Naive thymus-derived CD4-positive, alpha-beta T cell (primary cell): ENCODE measurements at regions not wholly inside any gene's neighbourhood (a gene's known extent, or its start where the extent isn't known, plus 50 kb on each side); places are given as distances from the start of the nearest gene placed in this dataset.
"Not testable (repeated sequence)": the region's sequence is repeated elsewhere in the genome, so short reads cannot be mapped to it uniquely, and the experiment has no call there.

Experiments used
- ATAC-seq: fragments of 150-1000 bp; cut with Tn5 transposase; 2 replicates; pipeline ENCODE4 v1.10.0; 2021; ENCODE audit warnings: mild to moderate bottlenecking, moderate library complexity
- CTCF ChIA-PET: fragments of 350-600 bp; sonication (Branson Sonifier 250); formaldehyde crosslinking; loops from one replicate; lab custom pipeline; 2021; ENCODE audit warnings: antibody characterized with exemption; lab: Charles Lee
- POLR2A ChIA-PET: fragments of 350-600 bp; sonication (Branson Sonifier 250); formaldehyde crosslinking; loops from one replicate; lab custom pipeline; 2021; ENCODE audit warnings: antibody characterized with exemption, inconsistent platforms; lab: Charles Lee
- DNase-seq, 9 donors: peaks; one replicate each; pipeline versions ENCODE4 v3.0.0 to v3.0.0-alpha.2; 2020 to 2022; ENCODE audit warnings: mixed read lengths in 1 of 9
- H3K27ac ChIP-seq: one replicate; pipeline ENCODE4 v1.7.0; 2013; ENCODE audit warnings: mild to moderate bottlenecking, low read depth, low read length, moderate library complexity
- H3K27me3 ChIP-seq, 2 donors: one replicate each; pipeline ENCODE4 v1.7.0; 2013; ENCODE audit warnings: low read length in 2 of 2, mild to moderate bottlenecking in 2 of 2, moderate library complexity in 2 of 2; ENCODE audit not compliant: control insufficient read depth in 2 of 2, insufficient read depth in 2 of 2
- H3K36me3 ChIP-seq, 3 experiments: 1 replicate in 2 of 3; 2 replicates in 1 of 3; pipeline ENCODE4 v1.7.0; 2013; ENCODE audit warnings: low read length in 3 of 3, mild to moderate bottlenecking in 3 of 3, moderate library complexity in 1 of 3; ENCODE audit not compliant: insufficient read depth in 3 of 3, control insufficient read depth in 2 of 3
- H3K4me1 ChIP-seq, 2 donors: one replicate each; pipeline ENCODE4 v1.7.0; 2013; ENCODE audit warnings: low read length in 2 of 2, mild to moderate bottlenecking in 2 of 2, moderate library complexity in 1 of 2; ENCODE audit not compliant: control insufficient read depth in 2 of 2, insufficient read depth in 2 of 2
- H3K4me3 ChIP-seq: 2 replicates; pipeline ENCODE4 v1.7.0; 2013; ENCODE audit warnings: mild to moderate bottlenecking, low read length
- H3K9me3 ChIP-seq, 3 experiments: 1 replicate in 2 of 3; 2 replicates in 1 of 3; pipeline ENCODE4 v1.7.0; 2013; ENCODE audit warnings: low read length in 3 of 3; ENCODE audit not compliant: control insufficient read depth in 2 of 3
- H3K27ac Mint-ChIP-seq, 9 donors: one replicate each; pipeline ENCODE4 v1.8.0; 2020 to 2022; ENCODE audit warnings: mixed read lengths in 9 of 9, mild to moderate bottlenecking in 8 of 9, moderate library complexity in 5 of 9, inconsistent platforms in 2 of 9
- H3K27me3 Mint-ChIP-seq, 5 donors: one replicate each; pipeline ENCODE4 v1.8.0; 2021 to 2022; ENCODE audit warnings: mixed read lengths in 5 of 5, mild to moderate bottlenecking in 1 of 5
- H3K36me3 Mint-ChIP-seq, 5 donors: one replicate each; pipeline ENCODE4 v1.8.0; 2020 to 2022; ENCODE audit warnings: mixed read lengths in 5 of 5, mild to moderate bottlenecking in 3 of 5, inconsistent platforms in 1 of 5
- H3K4me1 Mint-ChIP-seq, 7 donors: one replicate each; pipeline ENCODE4 v1.8.0; 2020 to 2022; ENCODE audit warnings: mixed read lengths in 7 of 7, mild to moderate bottlenecking in 3 of 7, inconsistent platforms in 1 of 7
- H3K4me3 Mint-ChIP-seq, 10 donors: one replicate each; pipeline ENCODE4 v1.8.0; 2020 to 2022; ENCODE audit warnings: mild to moderate bottlenecking in 10 of 10, mixed read lengths in 10 of 10, moderate library complexity in 6 of 10, inconsistent platforms in 2 of 10
- H3K9me3 Mint-ChIP-seq, 11 donors: one replicate each; pipeline ENCODE4 v1.8.0; 2020 to 2022; ENCODE audit warnings: mixed read lengths in 11 of 11, mild to moderate bottlenecking in 4 of 11, inconsistent platforms in 1 of 11, moderate library complexity in 1 of 11
- intact Hi-C, 2 donors: fragments of 100-400 bp; cut with micrococcal nuclease; formaldehyde crosslinking; loops; one replicate each; pipeline ENCODE4 v1.15.1; 2023

DNA sequence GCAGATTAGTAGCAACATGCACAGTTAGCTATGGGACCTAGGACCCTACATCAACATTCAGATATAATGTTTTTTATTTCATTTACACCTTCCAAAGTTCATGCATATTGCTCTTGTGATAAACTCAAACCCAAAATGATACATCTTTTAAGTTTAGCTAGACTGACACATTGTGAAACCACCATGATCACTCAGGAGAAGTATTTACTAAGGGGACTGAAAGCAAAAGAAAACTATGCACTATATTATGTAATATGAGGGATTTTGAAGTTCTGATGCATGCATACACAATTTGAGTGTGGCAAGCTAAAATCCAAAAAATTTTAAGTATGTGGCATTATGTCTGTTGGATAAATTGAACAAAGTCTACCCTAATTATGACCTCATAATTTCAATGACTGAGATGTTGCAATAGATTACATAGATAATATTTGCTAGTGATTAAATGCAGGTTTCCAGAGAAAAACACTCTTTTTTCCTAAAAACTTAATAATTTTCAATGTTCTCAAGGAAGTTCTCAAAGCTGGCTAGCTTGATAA, 914.8 kb upstream of the GRIA3 start:
- no peaks in the 10 kb centered on the region for H3K27me3 Mint-ChIP-seq
- H3K9me3 Mint-ChIP-seq, result peaks cover 0 to 12% (median 4%) of the 10 kb centered on the region in 11 donors
- DNase-seq, result no peak
- H3K36me3 Mint-ChIP-seq, result no peaks in the 10 kb centered on the region
- no peaks in the 10 kb centered on the region for H3K4me1 Mint-ChIP-seq
- Histone ChIP-seq H3K27ac (no peak overlapping the region), H3K4me1 (no peaks in the 10 kb centered on the region), H3K9me3 (no peaks in the 10 kb centered on the region), H3K36me3 (no peaks in the 10 kb centered on the region), H3K4me3 (no peak overlapping the region), H3K27me3 (no peaks in the 10 kb centered on the region)
- ChIA-PET POLR2A (no interaction called here), CTCF (no interaction called here)
- H3K27ac Mint-ChIP-seq, result no peak overlapping the region
- no peak for ATAC-seq
- intact Hi-C loops, result no loop called here
- no peak overlapping the region for H3K4me3 Mint-ChIP-seq

GRCh38 chrX:122270809-122271494, 913.1 kb upstream of the GRIA3 start:
- CTCF ChIA-PET, result interaction anchor here (0.6 kb wide), 1 partner anchor 65 kb away, joined by 3 read pairs; no protein-coding TSS in a partner anchor
- H3K4me1 Mint-ChIP-seq, result no peaks in the 10 kb centered on the region
- H3K27ac ChIP-seq, result no peak overlapping the region
- no peak overlapping the region for H3K27ac Mint-ChIP-seq
- H3K36me3 ChIP-seq, result no peaks in the 10 kb centered on the region
- intact Hi-C loops, result no loop called here
- H3K27me3 ChIP-seq, result no peaks in the 10 kb centered on the region
- H3K9me3 ChIP-seq, result no peaks in the 10 kb centered on the region
- DNase-seq, result no peak
- H3K9me3 Mint-ChIP-seq, result peaks cover 0 to 16% (median 4%) of the 10 kb centered on the region in 11 donors
- ATAC-seq, result no peak
- no peaks in the 10 kb centered on the region for H3K36me3 Mint-ChIP-seq
- no peak overlapping the region for H3K4me3 ChIP-seq
- POLR2A ChIA-PET, result no interaction called here
- H3K4me3 Mint-ChIP-seq, result no peak overlapping the region
- H3K27me3 Mint-ChIP-seq, result no peaks in the 10 kb centered on the region
- no peaks in the 10 kb centered on the region for H3K4me1 ChIP-seq

DNA sequence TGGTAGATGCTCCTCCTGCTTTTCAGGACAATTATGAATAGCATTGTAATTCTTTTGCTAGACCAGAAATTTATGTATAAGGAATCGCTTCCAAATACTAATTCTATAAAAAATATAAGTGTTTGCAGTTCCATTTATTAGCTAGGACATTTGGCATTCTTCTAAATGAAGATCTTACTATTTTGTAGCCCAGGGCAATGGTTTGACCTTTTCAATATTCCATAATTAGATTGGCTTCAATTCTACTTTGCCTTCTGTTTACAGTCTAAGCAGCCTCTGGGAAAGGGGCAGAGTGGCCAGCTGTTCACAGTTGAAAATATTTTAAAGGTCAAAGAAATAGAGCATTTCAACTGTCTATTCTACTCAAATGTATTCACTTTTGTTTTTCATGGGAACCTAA, 912.1 kb upstream of the GRIA3 start:
- ATAC-seq (no peak), DNase-seq (no peak)
- H3K27ac Mint-ChIP-seq, result no peak overlapping the region
- Histone ChIP-seq H3K36me3 (no peaks in the 10 kb centered on the region), H3K27ac (no peak overlapping the region), H3K9me3 (no peaks in the 10 kb centered on the region), H3K4me1 (no peaks in the 10 kb centered on the region), H3K4me3 (no peak overlapping the region), H3K27me3 (no peaks in the 10 kb centered on the region)
- H3K27me3 Mint-ChIP-seq, result no peaks in the 10 kb centered on the region
- H3K9me3 Mint-ChIP-seq, result peaks cover 0 to 16% (median 4%) of the 10 kb centered on the region in 11 donors
- no peaks in the 10 kb centered on the region for H3K36me3 Mint-ChIP-seq
- H3K4me1 Mint-ChIP-seq, result no peaks in the 10 kb centered on the region
- intact Hi-C loops, result no loop called here
- ChIA-PET POLR2A (no interaction called here), CTCF (no interaction called here)
- H3K4me3 Mint-ChIP-seq, result no peak overlapping the region

GRCh38 chrX:122279746-122280145, 904.3 kb upstream of the GRIA3 start:
- no peak for ATAC-seq
- no peaks in the 10 kb centered on the region for H3K27me3 Mint-ChIP-seq
- DNase-seq, result no peak
- ChIA-PET CTCF (no interaction called here), POLR2A (no interaction called here)
- Histone ChIP-seq H3K36me3 (no peaks in the 10 kb centered on the region), H3K27ac (no peak overlapping the region), H3K4me3 (no peak overlapping the region), H3K9me3 (no peaks in the 10 kb centered on the region), H3K27me3 (no peaks in the 10 kb centered on the region), H3K4me1 (no peaks in the 10 kb centered on the region)
- no peak overlapping the region for H3K27ac Mint-ChIP-seq
- no peaks in the 10 kb centered on the region for H3K4me1 Mint-ChIP-seq
- H3K4me3 Mint-ChIP-seq, result no peak overlapping the region
- intact Hi-C loops, result no loop called here
- H3K9me3 Mint-ChIP-seq, result peaks cover 0 to 4% (median 0%) of the 10 kb centered on the region in 11 donors
- no peaks in the 10 kb centered on the region for H3K36me3 Mint-ChIP-seq

GRCh38 chrX:122299822-122300221, 884.3 kb upstream of the GRIA3 start:
- H3K36me3 Mint-ChIP-seq, H3K4me1 Mint-ChIP-seq, H3K27me3 Mint-ChIP-seq, intact Hi-C loops, CTCF ChIA-PET, H3K4me3 ChIP-seq, H3K4me3 Mint-ChIP-seq, H3K27ac Mint-ChIP-seq, DNase-seq, H3K9me3 ChIP-seq, ATAC-seq, POLR2A ChIA-PET, H3K27ac ChIP-seq, H3K36me3 ChIP-seq, H3K4me1 ChIP-seq, H3K27me3 ChIP-seq: not testable (repeated sequence)
- H3K9me3 Mint-ChIP-seq, result peaks cover 0 to 16% (median 4%) of the 10 kb centered on the region in 11 donors

DNA sequence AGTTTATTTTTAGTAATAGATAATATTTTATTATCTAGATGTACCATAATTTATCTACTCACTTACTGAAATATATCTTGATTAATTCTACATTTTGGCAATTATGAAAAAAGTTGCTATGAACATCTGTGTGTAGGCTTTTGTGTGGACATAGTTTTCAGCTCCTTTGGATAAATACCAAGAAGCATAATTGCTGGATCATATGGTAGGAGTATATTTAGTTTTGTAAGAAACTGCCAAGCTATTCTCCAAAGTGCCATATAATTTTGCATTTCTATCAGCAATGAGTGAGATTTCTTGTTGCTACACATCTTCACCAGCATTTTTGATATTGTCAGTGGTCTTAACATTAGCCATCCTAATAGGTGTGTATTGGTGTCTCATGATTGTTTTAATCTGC, 882.6 kb upstream of the GRIA3 start:
- Mint-ChIP-seq H3K27me3 (no peaks in the 10 kb centered on the region), H3K27ac (no peak overlapping the region), H3K36me3 (no peaks in the 10 kb centered on the region), H3K4me1 (no peaks in the 10 kb centered on the region), H3K4me3 (no peak overlapping the region), H3K9me3 (peaks cover 0 to 13% (median 3%) of the 10 kb centered on the region in 11 donors)
- no peak for DNase-seq
- Histone ChIP-seq H3K9me3 (no peaks in the 10 kb centered on the region), H3K4me3 (no peak overlapping the region), H3K36me3 (no peaks in the 10 kb centered on the region), H3K27me3 (no peaks in the 10 kb centered on the region), H3K4me1 (no peaks in the 10 kb centered on the region), H3K27ac (no peak overlapping the region)
- intact Hi-C loops, result no loop called here
- ChIA-PET CTCF (no interaction called here), POLR2A (no interaction called here)
- ATAC-seq, result no peak

GRCh38 chrX:122303761-122304160, 880.3 kb upstream of the GRIA3 start:
- no peak overlapping the region for H3K4me3 ChIP-seq
- DNase-seq (no peak), ATAC-seq (no peak)
- H3K27ac ChIP-seq, result no peak overlapping the region
- H3K4me1 Mint-ChIP-seq, result no peaks in the 10 kb centered on the region
- ChIA-PET CTCF (no interaction called here), POLR2A (no interaction called here)
- H3K9me3 Mint-ChIP-seq, result peaks cover 0 to 9% (median 3%) of the 10 kb centered on the region in 11 donors
- no peak overlapping the region for H3K27ac Mint-ChIP-seq
- no peaks in the 10 kb centered on the region for H3K36me3 Mint-ChIP-seq
- H3K36me3 ChIP-seq, result no peaks in the 10 kb centered on the region
- no peaks in the 10 kb centered on the region for H3K4me1 ChIP-seq
- H3K27me3 ChIP-seq, result no peaks in the 10 kb centered on the region
- no peak overlapping the region for H3K4me3 Mint-ChIP-seq
- intact Hi-C loops, result no loop called here
- H3K27me3 Mint-ChIP-seq, result no peaks in the 10 kb centered on the region
- H3K9me3 ChIP-seq, result no peaks in the 10 kb centered on the region
